ENCODE measurements at regions not wholly inside any gene's neighbourhood (a gene's known extent, or its start where the extent isn't known, plus 50 kb on each side); places are given as distances from the start of the nearest gene placed in this dataset.

DNA sequence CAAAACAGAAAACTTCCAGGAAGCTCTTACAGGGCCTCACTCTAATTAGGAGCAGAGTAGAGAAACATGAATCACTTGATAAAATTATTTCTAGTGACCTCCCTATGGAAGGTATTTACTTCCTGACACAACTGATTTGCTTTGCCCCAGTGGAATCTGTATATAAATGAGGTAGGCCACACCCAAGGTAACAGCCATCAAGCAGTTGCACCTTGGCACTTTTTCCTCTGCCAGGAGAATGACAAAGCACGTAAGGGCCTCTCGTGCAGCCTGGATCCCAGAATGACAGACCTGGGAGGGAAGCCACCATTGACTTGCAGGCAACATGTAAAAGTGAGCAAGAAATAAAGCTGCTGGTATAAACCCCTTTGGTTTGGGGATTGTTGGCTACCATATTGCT lies 620.0 kb upstream of the SLC39A10 start:
- H3K36me3 ChIP-seq (ENCODE audit: control insufficient read depth in 1 of 2, insufficient read depth in 2 of 2, low read length in 2 of 2) = no peaks in the 10 kb centered on the region
- H3K27me3 ChIP-seq (ENCODE audit: insufficient read depth, low read length) = no peaks in the 10 kb centered on the region
- no peak overlapping the region for H3K4me3 ChIP-seq (replicated peaks in 1 of 2; ENCODE audit: low read depth in 1 of 2, low read length in 2 of 2)
- H3K4me2 ChIP-seq (ENCODE audit: low read length) = no peak overlapping the region
- DNase-seq (ENCODE audit: low read depth, low spot score) = no peak
- ATAC-seq = no peak
- intact Hi-C loops (cut with micrococcal nuclease) = no loop called here
- no peaks in the 10 kb centered on the region for H3K9me3 ChIP-seq (ENCODE audit: control insufficient read depth in 1 of 2, insufficient read depth in 1 of 2, low read depth in 1 of 2, low read length in 2 of 2)
- no peak overlapping the region for H2AFZ ChIP-seq (ENCODE audit: low read depth, low read length, poor library complexity, severe bottlenecking)
- no TSS peak for BruUV-seq (replicated peaks)
- H3K9ac ChIP-seq (ENCODE audit: low read length) = no peak overlapping the region
- ChIA-PET RAD21 (ENCODE audit: low non-redundant PET in 1 of 2, low total read pairs in 2 of 2, uncharacterized antibody in 2 of 2, unreplicated experiment in 2 of 2) (no interaction called here), CTCF (no interaction called here), POLR2A (no interaction called here)
- H4K20me1 ChIP-seq (ENCODE audit: insufficient read depth) = no peaks in the 10 kb centered on the region; the same call in 1 of the 2 replicates
- no peaks in the 10 kb centered on the region for H3K4me1 ChIP-seq (ENCODE audit: control insufficient read depth in 1 of 2, insufficient read depth in 2 of 2, low read length in 2 of 2)
- TF ChIP-seq RAD21 (IDR thresholded peaks at IDR 0.05; ENCODE audit: low read depth) (no peak), JUND (IDR thresholded peaks at IDR 0.05) (no peak), SRF (IDR thresholded peaks at IDR 0.05; ENCODE audit: low read depth) (no peak), SP1 (IDR thresholded peaks at IDR 0.05; ENCODE audit: low read depth) (no peak), EGR1 (IDR thresholded peaks at IDR 0.05; ENCODE audit: low read depth) (no peak), YY1 (IDR thresholded peaks at IDR 0.05; ENCODE audit: extremely low read depth, insufficient replicate concordance, low read depth, low read length) (no peak)
- TF ChIP-seq, protein P1, sequence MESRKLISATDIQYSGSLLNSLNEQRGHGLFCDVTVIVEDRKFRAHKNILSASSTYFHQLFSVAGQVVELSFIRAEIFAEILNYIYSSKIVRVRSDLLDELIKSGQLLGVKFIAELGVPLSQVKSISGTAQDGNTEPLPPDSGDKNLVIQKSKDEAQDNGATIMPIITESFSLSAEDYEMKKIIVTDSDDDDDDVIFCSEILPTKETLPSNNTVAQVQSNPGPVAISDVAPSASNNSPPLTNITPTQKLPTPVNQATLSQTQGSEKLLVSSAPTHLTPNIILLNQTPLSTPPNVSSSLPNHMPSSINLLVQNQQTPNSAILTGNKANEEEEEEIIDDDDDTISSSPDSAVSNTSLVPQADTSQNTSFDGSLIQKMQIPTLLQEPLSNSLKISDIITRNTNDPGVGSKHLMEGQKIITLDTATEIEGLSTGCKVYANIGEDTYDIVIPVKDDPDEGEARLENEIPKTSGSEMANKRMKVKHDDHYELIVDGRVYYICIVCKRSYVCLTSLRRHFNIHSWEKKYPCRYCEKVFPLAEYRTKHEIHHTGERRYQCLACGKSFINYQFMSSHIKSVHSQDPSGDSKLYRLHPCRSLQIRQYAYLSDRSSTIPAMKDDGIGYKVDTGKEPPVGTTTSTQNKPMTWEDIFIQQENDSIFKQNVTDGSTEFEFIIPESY (IDR thresholded peaks at IDR 0.05; ENCODE audit: extremely low read depth, insufficient replicate concordance, low read length) = no peak
- TF ChIP-seq, protein P2, sequence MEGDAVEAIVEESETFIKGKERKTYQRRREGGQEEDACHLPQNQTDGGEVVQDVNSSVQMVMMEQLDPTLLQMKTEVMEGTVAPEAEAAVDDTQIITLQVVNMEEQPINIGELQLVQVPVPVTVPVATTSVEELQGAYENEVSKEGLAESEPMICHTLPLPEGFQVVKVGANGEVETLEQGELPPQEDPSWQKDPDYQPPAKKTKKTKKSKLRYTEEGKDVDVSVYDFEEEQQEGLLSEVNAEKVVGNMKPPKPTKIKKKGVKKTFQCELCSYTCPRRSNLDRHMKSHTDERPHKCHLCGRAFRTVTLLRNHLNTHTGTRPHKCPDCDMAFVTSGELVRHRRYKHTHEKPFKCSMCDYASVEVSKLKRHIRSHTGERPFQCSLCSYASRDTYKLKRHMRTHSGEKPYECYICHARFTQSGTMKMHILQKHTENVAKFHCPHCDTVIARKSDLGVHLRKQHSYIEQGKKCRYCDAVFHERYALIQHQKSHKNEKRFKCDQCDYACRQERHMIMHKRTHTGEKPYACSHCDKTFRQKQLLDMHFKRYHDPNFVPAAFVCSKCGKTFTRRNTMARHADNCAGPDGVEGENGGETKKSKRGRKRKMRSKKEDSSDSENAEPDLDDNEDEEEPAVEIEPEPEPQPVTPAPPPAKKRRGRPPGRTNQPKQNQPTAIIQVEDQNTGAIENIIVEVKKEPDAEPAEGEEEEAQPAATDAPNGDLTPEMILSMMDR (IDR thresholded peaks at IDR 0.05 in 2 of 3, conservative IDR thresholded peaks at IDR 0.05 in 1 of 3; ENCODE audit: borderline replicate concordance in 1 of 3, insufficient read depth in 1 of 3, low read depth in 2 of 3, low read length in 2 of 3) = no peak
- H3K9me2 ChIP-seq (ENCODE audit: insufficient read depth) = no peaks in the 10 kb centered on the region; the same call in 1 of the 2 replicates
- H3K27ac ChIP-seq (ENCODE audit: low read depth, low read length) = no peak overlapping the region
- H3K79me2 ChIP-seq (ENCODE audit: insufficient read depth, low read length) = no peaks in the 10 kb centered on the region

All from HCT116 (cell line).